ENCODE measurements at regions not wholly inside any gene's neighbourhood (a gene's known extent, or its start where the extent isn't known, plus 50 kb on each side); places are given as distances from the start of the nearest gene placed in this dataset.

- no peak overlapping the region for H3K27ac ChIP-seq (ENCODE audit: low read depth, low read length, poor library complexity, severe bottlenecking)
- TF ChIP-seq EZH2 (IDR thresholded peaks at IDR 0.05; ENCODE audit: borderline replicate concordance, low read length): no peak
- TF ChIP-seq CTCF (IDR thresholded peaks at IDR 0.05; ENCODE audit: low read length): no peak
- no peaks in the 10 kb centered on the region for H3K27me3 ChIP-seq (ENCODE audit: insufficient read depth, low read length)
- H3K4me1 ChIP-seq (ENCODE audit: insufficient read depth, low read length, severe bottlenecking): no peaks in the 10 kb centered on the region
- H3K36me3 ChIP-seq (ENCODE audit: insufficient read depth, low read length): no peaks in the 10 kb centered on the region
- no peak overlapping the region for H3K4me2 ChIP-seq (ENCODE audit: low read length)
- H2AFZ ChIP-seq (ENCODE audit: low read length): no peak overlapping the region
- no peak overlapping the region for H3K9ac ChIP-seq (ENCODE audit: low read length)
- H3K79me2 ChIP-seq (ENCODE audit: insufficient read depth, low read length): no peaks in the 10 kb centered on the region
- no peaks in the 10 kb centered on the region for H3K9me3 ChIP-seq (ENCODE audit: low read length)
- H3K4me3 ChIP-seq (ENCODE audit: low read depth, low read length, poor library complexity, severe bottlenecking): no peak overlapping the region
- no peaks in the 10 kb centered on the region for H4K20me1 ChIP-seq (ENCODE audit: insufficient read depth, low read length)
- no peaks in the 10 kb centered on the region for H3F3A ChIP-seq (ENCODE audit: insufficient read depth, low read length)
- no peaks in the 10 kb centered on the region for H3K9me2 ChIP-seq (ENCODE audit: low read depth, low read length)
These were observed 288.4 kb downstream of the CLIC5 start for GRCh38 chr6:45727228-45727627.

GRCh38 chr6:45726444-45726843, 289.2 kb downstream of the CLIC5 start:
- H3K9me2 ChIP-seq (ENCODE audit: low read depth, low read length): no peaks in the 10 kb centered on the region
- no peak overlapping the region for H3K27ac ChIP-seq (ENCODE audit: low read depth, low read length, poor library complexity, severe bottlenecking)
- no peaks in the 10 kb centered on the region for H3K9me3 ChIP-seq (ENCODE audit: low read length)
- H3K4me1 ChIP-seq (ENCODE audit: insufficient read depth, low read length, severe bottlenecking): no peaks in the 10 kb centered on the region
- no peaks in the 10 kb centered on the region for H3K27me3 ChIP-seq (ENCODE audit: insufficient read depth, low read length)
- no peak overlapping the region for H3K4me3 ChIP-seq (ENCODE audit: low read depth, low read length, poor library complexity, severe bottlenecking)
- no peak overlapping the region for H3K4me2 ChIP-seq (ENCODE audit: low read length)
- no peak overlapping the region for H3K9ac ChIP-seq (ENCODE audit: low read length)
- TF ChIP-seq CTCF (IDR thresholded peaks at IDR 0.05; ENCODE audit: low read length) (no peak), EZH2 (IDR thresholded peaks at IDR 0.05; ENCODE audit: borderline replicate concordance, low read length) (no peak)
- H3F3A ChIP-seq (ENCODE audit: insufficient read depth, low read length): no peaks in the 10 kb centered on the region
- H4K20me1 ChIP-seq (ENCODE audit: insufficient read depth, low read length): no peaks in the 10 kb centered on the region
- H3K36me3 ChIP-seq (ENCODE audit: insufficient read depth, low read length): no peaks in the 10 kb centered on the region
- no peak overlapping the region for H2AFZ ChIP-seq (ENCODE audit: low read length)
- H3K79me2 ChIP-seq (ENCODE audit: insufficient read depth, low read length): no peaks in the 10 kb centered on the region

- Histone ChIP-seq H3K9me3 (ENCODE audit: low read length) (no peaks in the 10 kb centered on the region), H2AFZ (ENCODE audit: low read length) (no peak overlapping the region), H3K4me1 (ENCODE audit: insufficient read depth, low read length, severe bottlenecking) (no peaks in the 10 kb centered on the region), H3F3A (ENCODE audit: insufficient read depth, low read length) (no peaks in the 10 kb centered on the region), H3K36me3 (ENCODE audit: insufficient read depth, low read length) (no peaks in the 10 kb centered on the region), H3K9me2 (ENCODE audit: low read depth, low read length) (no peaks in the 10 kb centered on the region), H3K27ac (ENCODE audit: low read depth, low read length, poor library complexity, severe bottlenecking) (no peak overlapping the region), H3K9ac (ENCODE audit: low read length) (no peak overlapping the region), H3K4me3 (ENCODE audit: low read depth, low read length, poor library complexity, severe bottlenecking) (no peak overlapping the region), H3K27me3 (ENCODE audit: insufficient read depth, low read length) (no peaks in the 10 kb centered on the region), H3K4me2 (ENCODE audit: low read length) (no peak overlapping the region), H4K20me1 (ENCODE audit: insufficient read depth, low read length) (no peaks in the 10 kb centered on the region), H3K79me2 (ENCODE audit: insufficient read depth, low read length) (no peaks in the 10 kb centered on the region)
- TF ChIP-seq EZH2 (IDR thresholded peaks at IDR 0.05; ENCODE audit: borderline replicate concordance, low read length) (no peak), CTCF (IDR thresholded peaks at IDR 0.05; ENCODE audit: low read length) (no peak)
These were observed 291.1 kb downstream of the CLIC5 start for GRCh38 chr6:45724511-45724910.
